ENCODE measurements at regions not wholly inside any gene's neighbourhood (a gene's known extent, or its start where the extent isn't known, plus 50 kb on each side); places are given as distances from the start of the nearest gene placed in this dataset.

DNA sequence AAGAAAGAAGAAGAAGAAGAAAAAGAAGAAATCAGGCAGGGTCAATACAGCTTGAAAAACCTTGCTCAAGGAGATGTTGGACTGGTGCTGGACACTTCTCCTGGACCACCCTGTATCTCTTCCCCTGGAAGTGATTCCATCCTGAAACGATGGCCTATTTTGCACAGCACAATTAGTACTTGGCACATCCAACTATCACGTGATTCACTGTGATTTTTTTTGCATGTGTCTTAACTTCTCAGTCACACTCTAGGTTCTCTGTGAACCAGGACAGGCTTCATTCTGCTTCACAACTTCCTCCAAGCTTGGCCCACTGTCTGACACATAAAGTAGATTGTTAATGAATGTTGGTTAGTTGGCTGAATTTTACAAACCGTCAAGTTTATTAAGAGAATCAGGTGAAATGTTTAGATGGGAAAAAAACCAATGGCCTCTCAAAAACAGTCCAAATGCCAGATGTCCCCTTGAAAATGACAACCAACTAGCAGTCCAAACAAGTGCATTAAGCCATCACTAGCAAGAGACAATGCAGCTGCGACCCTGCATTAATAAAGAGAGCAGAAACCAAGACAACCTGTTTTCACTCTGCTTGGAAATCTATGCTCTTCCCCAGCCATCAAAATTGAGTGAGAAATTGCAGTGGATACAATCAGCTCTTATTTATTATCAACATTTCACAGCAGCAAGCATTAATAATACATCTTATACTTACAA lies 300.0 kb upstream of the CHAC2 start:
- no peaks in the 10 kb centered on the region for H3K27me3 ChIP-seq
- DNase-seq: no peak
- no peaks in the 10 kb centered on the region for H3K4me1 ChIP-seq
- no peak overlapping the region for H3K4me3 ChIP-seq
- no peaks in the 10 kb centered on the region for H3K9me3 ChIP-seq
- no peak for TF ChIP-seq POLR2A (IDR thresholded peaks at IDR 0.05)
- TF ChIP-seq, protein P1, sequence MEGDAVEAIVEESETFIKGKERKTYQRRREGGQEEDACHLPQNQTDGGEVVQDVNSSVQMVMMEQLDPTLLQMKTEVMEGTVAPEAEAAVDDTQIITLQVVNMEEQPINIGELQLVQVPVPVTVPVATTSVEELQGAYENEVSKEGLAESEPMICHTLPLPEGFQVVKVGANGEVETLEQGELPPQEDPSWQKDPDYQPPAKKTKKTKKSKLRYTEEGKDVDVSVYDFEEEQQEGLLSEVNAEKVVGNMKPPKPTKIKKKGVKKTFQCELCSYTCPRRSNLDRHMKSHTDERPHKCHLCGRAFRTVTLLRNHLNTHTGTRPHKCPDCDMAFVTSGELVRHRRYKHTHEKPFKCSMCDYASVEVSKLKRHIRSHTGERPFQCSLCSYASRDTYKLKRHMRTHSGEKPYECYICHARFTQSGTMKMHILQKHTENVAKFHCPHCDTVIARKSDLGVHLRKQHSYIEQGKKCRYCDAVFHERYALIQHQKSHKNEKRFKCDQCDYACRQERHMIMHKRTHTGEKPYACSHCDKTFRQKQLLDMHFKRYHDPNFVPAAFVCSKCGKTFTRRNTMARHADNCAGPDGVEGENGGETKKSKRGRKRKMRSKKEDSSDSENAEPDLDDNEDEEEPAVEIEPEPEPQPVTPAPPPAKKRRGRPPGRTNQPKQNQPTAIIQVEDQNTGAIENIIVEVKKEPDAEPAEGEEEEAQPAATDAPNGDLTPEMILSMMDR (IDR thresholded peaks at IDR 0.05): no peak
- no peaks in the 10 kb centered on the region for H3K36me3 ChIP-seq
- H3K27ac ChIP-seq: no peak overlapping the region

DNA sequence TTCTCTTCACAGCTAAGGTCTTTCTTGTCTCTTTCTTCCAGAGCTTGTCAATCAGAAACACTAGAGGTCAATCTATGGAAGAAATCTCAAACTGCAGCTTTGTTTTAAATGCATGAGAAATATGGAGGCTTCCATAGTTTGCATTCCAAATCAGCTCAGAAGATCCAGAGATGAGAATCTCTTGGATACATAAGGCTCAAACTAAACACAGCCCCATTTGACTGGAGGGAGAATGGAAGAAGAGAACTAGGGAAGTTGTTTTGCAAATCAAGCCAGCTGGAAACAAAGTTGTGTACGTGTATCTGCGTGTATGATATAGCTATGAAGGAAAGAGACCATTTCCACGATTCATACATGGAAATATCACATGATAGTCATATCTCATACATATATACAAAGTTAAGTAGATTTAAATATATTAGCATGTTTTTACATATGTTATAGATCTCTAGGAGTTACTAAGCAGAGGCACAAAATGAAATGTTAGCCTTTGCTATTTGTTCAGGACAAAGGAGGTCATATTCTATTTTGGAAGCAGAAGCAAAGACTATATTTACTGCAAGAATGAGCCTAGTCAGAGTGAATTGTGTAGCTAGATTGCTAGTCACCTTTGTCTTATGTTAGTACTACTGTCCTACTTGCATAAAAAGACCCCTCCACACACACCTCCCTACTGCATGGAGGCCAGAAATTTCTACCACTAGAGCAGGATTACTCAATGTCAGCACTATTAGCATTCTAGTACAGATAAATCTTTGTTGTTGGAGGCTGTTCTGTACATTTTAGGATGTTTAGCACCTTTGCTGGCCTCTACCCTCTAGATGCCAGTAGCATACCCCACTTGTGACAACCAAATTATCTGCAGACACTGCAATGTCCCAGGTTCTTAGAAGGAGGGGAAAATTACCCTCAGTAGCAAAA lies 303.5 kb upstream of the CHAC2 start:
- no peak overlapping the region for H3K4me3 ChIP-seq
- H3K27ac ChIP-seq: no peak overlapping the region
- DNase-seq: no peak
- TF ChIP-seq, protein P1 (IDR thresholded peaks at IDR 0.05): no peak
- TF ChIP-seq POLR2A (IDR thresholded peaks at IDR 0.05): no peak
- no peaks in the 10 kb centered on the region for H3K4me1 ChIP-seq
- H3K36me3 ChIP-seq: no peaks in the 10 kb centered on the region
- H3K27me3 ChIP-seq: no peaks in the 10 kb centered on the region
- H3K9me3 ChIP-seq: no peaks in the 10 kb centered on the region

DNA sequence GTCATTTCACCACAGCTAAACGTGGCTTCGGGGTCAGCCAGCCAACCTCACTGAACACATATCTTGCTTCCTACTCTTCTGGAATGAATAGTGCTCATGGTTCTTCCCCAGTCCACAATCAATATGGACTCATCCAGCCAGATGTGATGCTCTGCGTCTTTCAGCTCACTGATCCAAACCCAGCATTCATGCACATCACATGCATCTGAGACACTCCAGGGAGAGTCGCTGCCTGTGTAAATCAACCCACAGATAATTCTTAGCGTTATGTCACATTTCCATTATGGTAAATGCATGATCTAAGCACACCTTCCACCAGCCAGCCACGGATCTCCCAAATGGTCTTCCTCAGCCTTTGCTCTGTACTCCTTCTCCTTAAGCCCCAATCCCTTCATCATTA lies 306.7 kb upstream of the CHAC2 start:
- no peaks in the 10 kb centered on the region for H3K27me3 ChIP-seq
- no peaks in the 10 kb centered on the region for H3K4me1 ChIP-seq
- TF ChIP-seq, protein P1 (IDR thresholded peaks at IDR 0.05): no peak
- no peak for TF ChIP-seq POLR2A (IDR thresholded peaks at IDR 0.05)
- H3K27ac ChIP-seq: no peak overlapping the region
- H3K36me3 ChIP-seq: no peaks in the 10 kb centered on the region
- no peak for DNase-seq
- H3K9me3 ChIP-seq: no peaks in the 10 kb centered on the region
- H3K4me3 ChIP-seq: no peak overlapping the region

DNA sequence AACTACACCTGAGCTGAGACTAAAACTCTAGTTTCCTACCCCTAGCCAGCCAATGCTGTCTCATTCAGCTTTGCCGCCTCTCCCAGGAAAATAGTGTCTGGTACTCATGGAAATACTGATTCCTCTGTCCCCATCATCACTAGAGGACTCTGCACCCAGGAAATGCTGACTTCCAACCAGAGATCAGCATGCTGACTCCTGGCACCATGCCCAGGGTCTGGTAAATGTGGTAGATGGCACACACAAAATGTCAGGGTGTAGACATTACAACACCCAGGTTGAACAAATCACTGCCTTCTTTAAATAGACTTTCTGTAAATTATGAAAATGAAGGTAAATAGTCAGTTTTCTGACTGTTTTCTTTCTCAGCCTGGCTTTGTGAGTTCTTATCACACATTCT lies 307.3 kb upstream of the CHAC2 start:
- no peaks in the 10 kb centered on the region for H3K4me1 ChIP-seq
- no peak overlapping the region for H3K4me3 ChIP-seq
- no peak for DNase-seq
- H3K27ac ChIP-seq: no peak overlapping the region
- no peaks in the 10 kb centered on the region for H3K27me3 ChIP-seq
- no peak for TF ChIP-seq POLR2A (IDR thresholded peaks at IDR 0.05)
- TF ChIP-seq, protein P1 (IDR thresholded peaks at IDR 0.05): no peak
- H3K36me3 ChIP-seq: no peaks in the 10 kb centered on the region
- H3K9me3 ChIP-seq: no peaks in the 10 kb centered on the region

DNA sequence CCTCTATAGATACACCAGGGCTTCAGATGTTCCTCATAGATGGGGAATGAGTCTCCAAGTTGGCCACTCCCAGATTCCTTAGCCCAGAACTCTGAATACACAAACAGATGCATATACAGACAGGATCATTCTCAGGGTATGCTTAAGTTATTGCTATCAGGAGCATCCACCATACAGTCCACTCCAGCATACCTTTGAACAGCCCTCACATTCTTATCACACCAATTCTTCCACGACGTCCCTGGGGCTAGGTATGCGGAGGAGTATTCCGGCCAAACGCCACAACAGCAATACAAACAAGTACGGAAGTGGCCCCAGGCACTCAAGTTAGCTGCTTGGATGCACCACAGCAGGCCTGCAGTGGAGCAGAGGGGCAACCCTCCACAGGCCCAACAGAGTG lies 312.5 kb upstream of the CHAC2 start:
- no peaks in the 10 kb centered on the region for H3K9me3 ChIP-seq
- TF ChIP-seq POLR2A (IDR thresholded peaks at IDR 0.05): no peak
- TF ChIP-seq, protein P1 (IDR thresholded peaks at IDR 0.05): no peak
- no peak overlapping the region for H3K27ac ChIP-seq
- no peaks in the 10 kb centered on the region for H3K27me3 ChIP-seq
- H3K4me1 ChIP-seq: no peaks in the 10 kb centered on the region
- no peaks in the 10 kb centered on the region for H3K36me3 ChIP-seq
- no peak overlapping the region for H3K4me3 ChIP-seq
- DNase-seq: no peak

Data from Peyer's patch (tissue), 4 donors.